Nephron progenitor cell (in vitro differentiated cells): ENCODE measurements at regions not wholly inside any gene's neighbourhood (a gene's known extent, or its start where the extent isn't known, plus 50 kb on each side); places are given as distances from the start of the nearest gene placed in this dataset.

ENCODE experiments used
- DNase-seq: peaks from one replicate; pipeline ENCODE4 v3.0.0; 2021
- H3K27ac Mint-ChIP-seq: 2 replicates; pipeline ENCODE4 v1.8.0; 2021; ENCODE audit warnings: mild to moderate bottlenecking, moderate library complexity, mixed read lengths
- H3K27me3 Mint-ChIP-seq: 2 replicates; pipeline ENCODE4 v1.8.0; 2021; ENCODE audit warnings: mild to moderate bottlenecking, low read depth, mixed read lengths; ENCODE audit not compliant: poor library complexity
- H3K36me3 Mint-ChIP-seq: 2 replicates; pipeline ENCODE4 v1.8.0; 2021; ENCODE audit warnings: low read depth, mixed read lengths
- H3K4me1 Mint-ChIP-seq: 2 replicates; pipeline ENCODE4 v1.8.0; 2021; ENCODE audit warnings: mixed read lengths
- H3K4me3 Mint-ChIP-seq: 2 replicates; pipeline ENCODE4 v1.8.0; 2021; ENCODE audit warnings: mild to moderate bottlenecking, moderate library complexity, mixed read lengths
- H3K9me3 Mint-ChIP-seq: 2 replicates; pipeline ENCODE4 v1.8.0; 2021; ENCODE audit warnings: mild to moderate bottlenecking, moderate library complexity, mixed read lengths
- CTCF ChIP-seq: fragments of 200-600 bp; sonication (generic); IDR thresholded peaks from 2 replicates; pipeline ENCODE4 v1.5.0; 2021; ENCODE audit warnings: antibody characterized with exemption

GRCh38 chr7:94325122-94325475, 69.6 kb upstream of the COL1A2 start:
- Mint-ChIP-seq H3K9me3 (peaks cover 44% of the 10 kb centered on the region), H3K4me1 (peaks cover 22% of the 10 kb centered on the region), H3K4me3 (no peak overlapping the region), H3K27ac (no peak overlapping the region), H3K36me3 (peaks cover 13% of the 10 kb centered on the region), H3K27me3 (peaks cover 7% of the 10 kb centered on the region)
- no peak for TF ChIP-seq CTCF
- DNase-seq = no peak

DNA sequence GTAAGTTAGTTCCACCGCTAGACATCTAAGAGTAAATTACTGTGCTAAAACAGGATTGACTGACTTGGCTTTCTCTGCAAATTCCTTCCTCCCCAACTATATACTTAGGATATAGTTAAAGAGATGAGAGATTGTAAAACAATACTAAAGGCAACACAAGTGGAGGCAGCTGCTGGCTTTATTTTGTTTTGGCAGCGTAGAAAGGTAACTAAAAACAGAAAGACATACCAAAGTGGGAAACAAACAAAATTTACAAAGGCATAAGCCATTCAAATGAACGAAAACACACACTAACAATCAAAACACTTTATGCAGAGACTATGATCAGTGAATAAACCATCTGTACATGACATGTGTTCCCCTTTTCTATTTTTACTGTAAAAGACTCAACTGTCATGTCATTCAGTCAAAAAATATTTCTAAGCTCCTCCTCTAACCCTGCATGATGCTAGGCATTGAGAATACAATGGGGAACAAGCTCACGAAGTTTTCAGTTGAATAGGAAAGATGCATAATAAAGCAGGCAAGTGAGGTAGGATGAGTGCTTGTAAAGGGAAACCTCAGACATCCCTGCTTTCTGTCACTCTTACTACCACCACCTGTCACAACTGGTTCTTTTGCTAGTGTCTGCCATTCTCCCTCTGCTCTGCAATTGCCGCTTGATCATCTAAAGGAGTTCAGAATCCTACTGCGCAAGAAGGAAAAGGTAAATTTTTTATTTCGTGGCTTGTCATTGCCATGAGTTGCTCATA, 64.2 kb upstream of the COL1A2 start:
- Mint-ChIP-seq H3K36me3 (no peaks in the 10 kb centered on the region), H3K4me3 (no peak overlapping the region), H3K9me3 (peaks cover 16% of the 10 kb centered on the region), H3K27me3 (no peaks in the 10 kb centered on the region), H3K4me1 (peaks cover 10% of the 10 kb centered on the region), H3K27ac (no peak overlapping the region)
- no peak for DNase-seq
- TF ChIP-seq CTCF = no peak

DNA sequence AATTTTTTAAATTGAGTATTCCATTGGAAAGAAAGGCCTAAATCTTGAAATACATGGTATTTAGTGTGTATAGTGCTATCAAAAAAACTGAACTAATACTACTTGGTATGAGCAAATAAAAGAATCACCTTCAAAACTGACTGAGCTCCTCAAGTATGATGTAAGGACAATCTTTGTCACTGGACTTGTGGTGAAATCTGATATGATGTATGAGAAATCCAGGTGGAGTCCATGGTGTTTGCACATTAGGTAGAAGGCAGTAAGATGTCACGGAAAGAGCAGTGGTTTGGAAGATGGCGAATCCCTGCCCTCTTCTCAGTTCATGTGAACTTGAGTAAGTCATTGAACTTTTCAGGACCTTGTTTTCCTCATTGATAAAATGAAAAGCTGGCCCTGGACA, 62.1 kb upstream of the COL1A2 start:
- Mint-ChIP-seq H3K27me3 (no peaks in the 10 kb centered on the region), H3K4me1 (peaks cover 23% of the 10 kb centered on the region), H3K9me3 (peaks cover 5% of the 10 kb centered on the region), H3K36me3 (no peaks in the 10 kb centered on the region), H3K4me3 (no peak overlapping the region), H3K27ac (no peak overlapping the region)
- DNase-seq = no peak
- no peak for TF ChIP-seq CTCF

DNA sequence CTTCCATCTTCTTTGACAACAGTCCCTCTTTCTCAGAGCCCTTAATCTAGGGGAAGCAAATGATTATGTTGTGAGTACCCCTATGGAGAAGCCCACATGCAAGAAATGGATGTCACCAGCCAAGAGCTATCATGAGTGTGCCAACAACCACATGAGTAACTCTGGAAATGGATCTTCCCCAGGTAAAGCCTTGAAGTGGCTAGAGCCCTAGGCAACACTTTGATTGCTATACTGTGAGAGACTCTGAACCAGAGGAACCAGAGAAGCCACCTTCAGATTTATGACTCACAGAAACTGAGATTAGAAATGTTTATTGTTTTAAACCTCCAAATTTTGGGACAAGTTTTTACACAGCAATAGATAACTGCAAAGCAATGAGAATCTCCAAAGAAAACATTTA, 60.9 kb upstream of the COL1A2 start:
- Mint-ChIP-seq H3K27me3 (no peaks in the 10 kb centered on the region), H3K27ac (no peak overlapping the region), H3K36me3 (no peaks in the 10 kb centered on the region), H3K4me1 (peaks cover 35% of the 10 kb centered on the region), H3K4me3 (no peak overlapping the region), H3K9me3 (no peaks in the 10 kb centered on the region)
- DNase-seq = no peak
- no peak for TF ChIP-seq CTCF

DNA sequence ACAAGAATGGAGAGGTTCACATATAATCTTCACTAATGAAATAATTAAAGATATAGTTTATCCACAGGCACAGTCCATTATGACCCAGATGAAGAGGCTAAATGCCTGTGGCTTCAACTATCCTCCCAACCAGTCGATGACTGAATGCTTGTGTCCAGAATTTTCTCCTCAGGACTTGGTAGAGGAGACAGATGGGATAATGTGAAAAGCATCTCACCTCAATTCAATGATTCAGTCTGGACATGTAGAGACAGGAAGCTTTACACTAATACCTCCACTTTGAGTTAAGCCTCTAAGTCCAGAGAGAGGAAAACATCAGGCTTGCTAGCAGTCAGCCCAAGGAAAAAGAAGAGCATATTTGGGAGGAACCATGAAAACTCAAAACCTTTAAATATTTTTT, 59.1 kb upstream of the COL1A2 start:
- Mint-ChIP-seq H3K4me3 (no peak overlapping the region), H3K27ac (no peak overlapping the region), H3K4me1 (peaks cover 43% of the 10 kb centered on the region), H3K27me3 (no peaks in the 10 kb centered on the region), H3K36me3 (no peaks in the 10 kb centered on the region), H3K9me3 (no peaks in the 10 kb centered on the region)
- DNase-seq = no peak
- TF ChIP-seq CTCF = no peak

GRCh38 chr7:94336009-94336408, 58.7 kb upstream of the COL1A2 start:
- no peak for TF ChIP-seq CTCF
- DNase-seq = no peak
- Mint-ChIP-seq H3K27ac (no peak overlapping the region), H3K4me1 (peaks cover 40% of the 10 kb centered on the region), H3K36me3 (no peaks in the 10 kb centered on the region), H3K4me3 (no peak overlapping the region), H3K27me3 (no peaks in the 10 kb centered on the region), H3K9me3 (no peaks in the 10 kb centered on the region)
